ENCODE measurements at regions not wholly inside any gene's neighbourhood (a gene's known extent, or its start where the extent isn't known, plus 50 kb on each side); places are given as distances from the start of the nearest gene placed in this dataset.

GRCh38 chr5:115402092-115402491, 105.6 kb upstream of the CCDC112 start:
- TF ChIP-seq, protein P1, sequence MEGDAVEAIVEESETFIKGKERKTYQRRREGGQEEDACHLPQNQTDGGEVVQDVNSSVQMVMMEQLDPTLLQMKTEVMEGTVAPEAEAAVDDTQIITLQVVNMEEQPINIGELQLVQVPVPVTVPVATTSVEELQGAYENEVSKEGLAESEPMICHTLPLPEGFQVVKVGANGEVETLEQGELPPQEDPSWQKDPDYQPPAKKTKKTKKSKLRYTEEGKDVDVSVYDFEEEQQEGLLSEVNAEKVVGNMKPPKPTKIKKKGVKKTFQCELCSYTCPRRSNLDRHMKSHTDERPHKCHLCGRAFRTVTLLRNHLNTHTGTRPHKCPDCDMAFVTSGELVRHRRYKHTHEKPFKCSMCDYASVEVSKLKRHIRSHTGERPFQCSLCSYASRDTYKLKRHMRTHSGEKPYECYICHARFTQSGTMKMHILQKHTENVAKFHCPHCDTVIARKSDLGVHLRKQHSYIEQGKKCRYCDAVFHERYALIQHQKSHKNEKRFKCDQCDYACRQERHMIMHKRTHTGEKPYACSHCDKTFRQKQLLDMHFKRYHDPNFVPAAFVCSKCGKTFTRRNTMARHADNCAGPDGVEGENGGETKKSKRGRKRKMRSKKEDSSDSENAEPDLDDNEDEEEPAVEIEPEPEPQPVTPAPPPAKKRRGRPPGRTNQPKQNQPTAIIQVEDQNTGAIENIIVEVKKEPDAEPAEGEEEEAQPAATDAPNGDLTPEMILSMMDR (IDR thresholded peaks at IDR 0.05; ENCODE audit: poor library complexity) = no peak
- TF ChIP-seq EZH2phosphoT487 (IDR thresholded peaks at IDR 0.05; ENCODE audit: low read depth, severe bottlenecking, unreplicated experiment) = no peak

Data from hepatocyte (in vitro differentiated cells).